Upper lobe of right lung (tissue), 1 donor: ENCODE measurements at regions not wholly inside any gene's neighbourhood (a gene's known extent, or its start where the extent isn't known, plus 50 kb on each side); places are given as distances from the start of the nearest gene placed in this dataset.

Experiments
- ATAC-seq: fragments of 200-7000 bp; cut with Tn5 transposase; one replicate; pipeline ENCODE4 v1.9.1; 2020; ENCODE audit warnings: mild to moderate bottlenecking, moderate library complexity
- DNase-seq: peaks from one replicate; pipeline ENCODE4 v3.0.0-alpha.2; 2020
- H3K27ac ChIP-seq: fragments of 200-600 bp; one replicate; pipeline ENCODE4 v1.8.0; 2022
- H3K27me3 ChIP-seq: fragments of 200-600 bp; one replicate; pipeline ENCODE4 v1.8.0; 2022; ENCODE audit warnings: mild to moderate bottlenecking
- H3K36me3 ChIP-seq: fragments of 200-600 bp; one replicate; pipeline ENCODE4 v1.8.0; 2022
- H3K4me1 ChIP-seq: fragments of 200-600 bp; one replicate; pipeline ENCODE4 v1.8.0; 2022
- H3K4me3 ChIP-seq: fragments of 200-600 bp; one replicate; pipeline ENCODE4 v1.8.0; 2022; ENCODE audit warnings: mild to moderate bottlenecking
- H3K9me3 ChIP-seq: fragments of 200-600 bp; one replicate; pipeline ENCODE4 v1.8.0; 2022
- intact Hi-C: fragments of 100-400 bp; cut with DNase I; formaldehyde crosslinking; loops from one replicate; pipeline ENCODE4 v1.11.0; 2022
- TF ChIP-seq, protein P1 (sequence below): fragments of 200-600 bp; IDR thresholded peaks from one replicate; pipeline ENCODE4 v1.8.0; 2022; ENCODE audit warnings: antibody characterized with exemption
- donor health status: DM: no; HTN: yes; CAD: no; lungs with severe emphysema.

DNA sequence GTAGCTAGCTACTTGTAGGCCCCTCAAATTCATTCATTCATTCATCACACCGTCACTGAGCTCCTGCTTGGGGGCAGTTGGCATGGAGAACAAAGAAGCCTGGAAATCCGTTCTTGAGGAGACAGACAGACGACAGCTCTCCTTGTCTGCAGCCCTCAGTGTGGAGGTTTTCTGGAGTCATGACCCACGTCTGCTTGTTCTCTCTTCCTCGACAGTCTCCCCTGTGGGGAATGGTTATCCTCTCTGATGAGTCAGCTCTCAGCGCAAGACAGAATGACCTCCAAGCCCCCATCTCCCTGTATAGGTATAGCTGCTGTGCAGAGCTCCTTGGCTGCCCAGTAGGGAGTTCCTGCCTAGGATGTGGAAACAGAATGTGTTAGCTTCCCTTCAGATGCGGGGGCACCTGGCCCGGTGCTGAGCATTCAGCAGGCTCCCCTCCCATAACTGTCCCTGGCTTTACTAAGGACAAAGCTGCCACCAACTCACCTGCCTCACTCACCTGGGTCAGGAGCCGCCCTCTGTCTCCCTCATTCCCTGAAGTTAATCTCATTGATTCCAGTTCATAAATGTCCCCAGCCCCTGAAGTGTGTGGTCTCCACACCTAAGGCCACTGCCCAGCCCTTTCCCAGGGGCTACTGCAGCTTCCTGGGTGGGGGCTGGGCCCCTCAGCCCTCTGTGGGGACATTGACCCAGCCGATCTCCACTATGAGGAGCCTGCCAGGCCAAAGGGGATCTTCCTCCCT is 124.7 kb downstream of the ACKR3 start:
- no peaks in the 10 kb centered on the region for H3K36me3 ChIP-seq
- H3K27me3 ChIP-seq: no peaks in the 10 kb centered on the region
- intact Hi-C loops: no loop called here
- TF ChIP-seq, protein P1, sequence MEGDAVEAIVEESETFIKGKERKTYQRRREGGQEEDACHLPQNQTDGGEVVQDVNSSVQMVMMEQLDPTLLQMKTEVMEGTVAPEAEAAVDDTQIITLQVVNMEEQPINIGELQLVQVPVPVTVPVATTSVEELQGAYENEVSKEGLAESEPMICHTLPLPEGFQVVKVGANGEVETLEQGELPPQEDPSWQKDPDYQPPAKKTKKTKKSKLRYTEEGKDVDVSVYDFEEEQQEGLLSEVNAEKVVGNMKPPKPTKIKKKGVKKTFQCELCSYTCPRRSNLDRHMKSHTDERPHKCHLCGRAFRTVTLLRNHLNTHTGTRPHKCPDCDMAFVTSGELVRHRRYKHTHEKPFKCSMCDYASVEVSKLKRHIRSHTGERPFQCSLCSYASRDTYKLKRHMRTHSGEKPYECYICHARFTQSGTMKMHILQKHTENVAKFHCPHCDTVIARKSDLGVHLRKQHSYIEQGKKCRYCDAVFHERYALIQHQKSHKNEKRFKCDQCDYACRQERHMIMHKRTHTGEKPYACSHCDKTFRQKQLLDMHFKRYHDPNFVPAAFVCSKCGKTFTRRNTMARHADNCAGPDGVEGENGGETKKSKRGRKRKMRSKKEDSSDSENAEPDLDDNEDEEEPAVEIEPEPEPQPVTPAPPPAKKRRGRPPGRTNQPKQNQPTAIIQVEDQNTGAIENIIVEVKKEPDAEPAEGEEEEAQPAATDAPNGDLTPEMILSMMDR: no peak
- H3K4me3 ChIP-seq: no peak overlapping the region
- no peaks in the 10 kb centered on the region for H3K4me1 ChIP-seq
- H3K27ac ChIP-seq: no peak overlapping the region
- no peaks in the 10 kb centered on the region for H3K9me3 ChIP-seq
- no peak for ATAC-seq
- DNase-seq: no peak

DNA sequence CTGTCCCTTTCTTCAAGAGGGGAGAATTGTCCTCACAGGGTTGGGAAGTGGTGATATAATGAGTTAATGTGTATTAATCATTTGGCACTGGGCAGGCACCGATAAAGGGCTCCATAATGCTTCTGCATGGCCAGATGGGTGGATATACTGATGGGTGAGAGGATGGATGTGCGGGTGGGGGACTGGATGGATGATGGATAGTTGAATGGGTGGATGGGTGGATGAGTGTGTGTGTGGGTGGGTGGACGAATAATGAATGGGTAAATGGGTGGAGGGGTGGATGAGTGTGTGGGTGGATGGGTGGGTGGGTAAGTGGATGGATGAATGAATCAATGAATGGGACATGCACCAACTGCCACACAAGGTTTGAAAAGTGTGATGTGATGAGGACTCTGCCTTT is 127.2 kb downstream of the ACKR3 start:
- Histone ChIP-seq H3K27ac (no peak overlapping the region), H3K27me3 (no peaks in the 10 kb centered on the region), H3K9me3 (no peaks in the 10 kb centered on the region), H3K4me3 (no peak overlapping the region), H3K4me1 (no peaks in the 10 kb centered on the region), H3K36me3 (no peaks in the 10 kb centered on the region)
- ATAC-seq (no peak), DNase-seq (no peak)
- TF ChIP-seq, protein P1: no peak
- intact Hi-C loops: no loop called here

DNA sequence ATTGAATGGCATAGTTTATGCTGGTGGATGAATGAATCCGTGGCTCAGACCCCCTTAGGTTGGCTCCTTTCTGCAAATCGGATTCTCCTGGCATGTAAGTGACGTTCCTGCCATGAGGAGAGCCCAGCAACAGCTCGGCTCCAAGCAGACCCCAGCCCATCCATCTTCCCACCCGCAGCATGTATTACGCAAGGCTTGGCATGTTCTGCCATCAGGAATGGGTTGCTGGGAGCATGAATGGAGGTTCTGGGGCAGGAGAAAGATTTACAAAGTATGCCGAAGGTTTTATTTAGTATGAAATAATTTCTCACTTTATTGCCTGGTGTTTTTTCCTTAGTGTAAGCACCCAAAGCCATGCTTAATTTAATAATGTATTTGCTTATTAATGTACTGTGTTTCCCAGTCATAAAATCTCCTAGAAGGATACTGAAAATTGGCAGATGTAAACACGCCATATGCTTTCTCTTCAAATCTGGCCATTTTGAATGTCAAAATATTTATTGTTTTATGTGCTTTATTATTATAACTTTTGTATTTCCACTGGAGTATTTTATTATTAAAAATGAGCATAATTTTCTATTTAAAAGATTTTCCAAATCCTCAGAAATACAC is 128.5 kb downstream of the ACKR3 start:
- H3K9me3 ChIP-seq: no peaks in the 10 kb centered on the region
- ATAC-seq: no peak
- H3K4me1 ChIP-seq: no peaks in the 10 kb centered on the region
- DNase-seq: no peak
- TF ChIP-seq, protein P1: no peak
- H3K36me3 ChIP-seq: no peaks in the 10 kb centered on the region
- no peak overlapping the region for H3K4me3 ChIP-seq
- H3K27ac ChIP-seq: no peak overlapping the region
- intact Hi-C loops: no loop called here
- no peaks in the 10 kb centered on the region for H3K27me3 ChIP-seq

DNA sequence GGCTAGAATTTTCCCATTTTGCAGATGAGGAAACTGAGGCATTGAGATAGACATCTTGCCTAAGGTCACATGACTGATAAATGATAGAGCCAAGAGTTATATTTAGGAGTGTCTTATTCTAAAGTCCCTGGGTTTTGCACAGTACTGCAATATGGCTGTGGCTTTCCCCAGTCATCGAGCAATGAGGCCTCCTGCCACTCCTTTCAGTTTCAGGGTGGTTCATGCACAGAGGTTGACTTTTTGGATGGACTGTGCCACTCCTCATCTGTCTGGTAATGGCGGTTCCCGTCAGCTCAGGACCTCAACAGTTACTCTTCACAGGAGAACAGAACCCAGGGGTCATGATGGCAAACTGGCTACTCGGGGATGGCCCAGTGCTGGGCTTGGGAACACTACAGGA is 131.1 kb downstream of the ACKR3 start:
- Histone ChIP-seq H3K27ac (no peak overlapping the region), H3K4me3 (no peak overlapping the region), H3K9me3 (no peaks in the 10 kb centered on the region), H3K36me3 (no peaks in the 10 kb centered on the region), H3K27me3 (no peaks in the 10 kb centered on the region), H3K4me1 (no peaks in the 10 kb centered on the region)
- intact Hi-C loops: no loop called here
- TF ChIP-seq, protein P1: no peak
- DNase-seq (no peak), ATAC-seq (no peak)

DNA sequence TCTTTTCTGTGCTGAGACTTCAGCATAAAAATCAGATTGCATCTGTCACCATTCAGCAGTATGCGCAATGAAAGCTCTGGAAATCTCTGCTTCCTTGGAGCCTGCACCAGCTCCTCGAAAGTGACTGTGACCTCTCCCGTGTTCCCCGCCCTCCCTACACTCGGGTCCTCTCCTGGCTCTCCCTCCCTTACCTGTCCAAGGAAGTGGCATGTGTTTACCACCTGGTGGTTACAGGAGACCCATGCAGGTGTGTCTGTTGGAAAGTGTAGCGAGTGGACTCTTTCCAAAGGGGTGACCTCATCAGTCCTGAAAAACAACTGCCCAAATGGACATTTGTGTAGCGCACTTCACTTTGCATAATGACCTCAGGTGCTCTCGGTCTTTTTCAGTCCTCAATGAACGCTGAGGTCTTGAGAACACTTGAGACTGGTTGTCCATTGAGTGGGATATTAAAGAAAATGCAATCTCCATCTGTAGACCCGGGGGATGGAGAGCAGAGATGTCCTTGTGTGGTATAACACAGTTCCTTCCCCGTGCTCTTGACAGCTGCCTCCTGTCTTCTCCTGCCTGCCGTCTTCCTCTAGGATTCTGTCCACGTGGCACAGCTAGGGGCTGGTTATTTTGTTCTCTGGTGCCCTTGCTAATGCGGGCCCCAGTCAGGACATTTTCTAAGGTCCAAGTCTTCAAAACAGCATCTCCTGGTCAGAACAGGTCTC is 133.2 kb downstream of the ACKR3 start:
- intact Hi-C loops: no loop called here
- H3K27ac ChIP-seq: no peak overlapping the region

More for the DNA sequence above, 133.2 kb downstream of the ACKR3 start:
- ATAC-seq (peak; percentile 85), DNase-seq (no peak)
- TF ChIP-seq, protein P1: peak; percentile 10
- no peaks in the 10 kb centered on the region for H3K27me3 ChIP-seq
- no peaks in the 10 kb centered on the region for H3K4me1 ChIP-seq
- H3K36me3 ChIP-seq: no peaks in the 10 kb centered on the region
- no peak overlapping the region for H3K4me3 ChIP-seq
- H3K9me3 ChIP-seq: no peaks in the 10 kb centered on the region
